Fibroblast of the aortic adventitia (primary cell): ENCODE measurements at regions not wholly inside any gene's neighbourhood (a gene's known extent, or its start where the extent isn't known, plus 50 kb on each side); places are given as distances from the start of the nearest gene placed in this dataset.

Source experiments
- DNase-seq: peaks from one replicate; pipeline ENCODE4 v3.0.0-alpha.2; 2010; ENCODE audit warnings: low read depth
- H3K4me3 ChIP-seq: 2 replicates; pipeline ENCODE4 v1.5.1; 2011; ENCODE audit warnings: low read depth, mild to moderate bottlenecking, control low read depth, low read length, moderate library complexity
- TF ChIP-seq, protein P1 (sequence below): IDR thresholded peaks from 2 replicates; pipeline ENCODE4 v1.5.1; 2011; ENCODE audit warnings: mild to moderate bottlenecking, low read length, control low read depth, inconsistent platforms; ENCODE audit not compliant: insufficient read depth

DNA sequence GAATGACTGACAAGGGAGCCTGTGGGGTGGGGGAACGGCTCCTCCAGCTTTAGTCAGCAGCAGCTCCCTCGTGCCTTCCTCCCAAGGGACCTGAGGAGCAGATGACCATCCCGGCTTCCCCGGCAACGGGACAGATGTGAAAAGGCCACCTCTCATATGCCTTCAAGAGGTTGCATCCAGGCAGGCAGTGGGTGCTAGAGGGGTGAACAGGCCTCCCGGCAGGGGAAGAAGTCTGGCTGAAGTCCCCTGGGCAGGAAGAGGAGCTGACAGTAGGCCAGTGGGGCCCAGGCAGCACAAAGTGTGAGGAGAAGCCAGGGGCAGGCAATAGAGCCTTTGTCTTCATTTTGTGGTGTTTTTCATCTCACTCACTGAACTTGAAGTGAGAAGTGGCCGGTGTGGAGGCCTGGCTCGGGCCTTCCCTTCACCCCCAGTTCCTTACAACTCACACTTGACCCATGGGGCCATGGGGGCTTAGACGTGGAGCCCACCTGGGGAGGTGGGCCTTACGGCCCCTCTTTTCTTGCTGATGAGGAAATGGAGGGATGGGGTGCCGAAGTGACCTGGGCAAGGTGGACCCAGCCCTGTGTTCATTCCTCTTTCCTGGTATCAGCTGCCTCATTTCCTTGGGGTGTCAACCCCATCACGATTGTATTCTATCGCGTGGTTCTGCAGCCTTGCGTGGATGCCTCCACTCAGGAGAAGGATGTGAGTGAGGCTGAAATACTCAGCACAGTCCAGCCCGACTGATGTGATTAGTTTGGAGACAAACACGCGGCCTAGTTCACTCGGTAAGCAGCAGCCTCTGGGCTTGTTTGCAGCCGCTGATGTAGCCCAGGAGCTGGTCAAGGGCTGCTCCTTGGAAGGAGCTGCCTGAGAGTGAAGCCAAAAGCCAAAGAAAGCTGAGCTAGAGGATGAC, 115.5 kb upstream of the ALDH1A3 start:
- TF ChIP-seq, protein P1, sequence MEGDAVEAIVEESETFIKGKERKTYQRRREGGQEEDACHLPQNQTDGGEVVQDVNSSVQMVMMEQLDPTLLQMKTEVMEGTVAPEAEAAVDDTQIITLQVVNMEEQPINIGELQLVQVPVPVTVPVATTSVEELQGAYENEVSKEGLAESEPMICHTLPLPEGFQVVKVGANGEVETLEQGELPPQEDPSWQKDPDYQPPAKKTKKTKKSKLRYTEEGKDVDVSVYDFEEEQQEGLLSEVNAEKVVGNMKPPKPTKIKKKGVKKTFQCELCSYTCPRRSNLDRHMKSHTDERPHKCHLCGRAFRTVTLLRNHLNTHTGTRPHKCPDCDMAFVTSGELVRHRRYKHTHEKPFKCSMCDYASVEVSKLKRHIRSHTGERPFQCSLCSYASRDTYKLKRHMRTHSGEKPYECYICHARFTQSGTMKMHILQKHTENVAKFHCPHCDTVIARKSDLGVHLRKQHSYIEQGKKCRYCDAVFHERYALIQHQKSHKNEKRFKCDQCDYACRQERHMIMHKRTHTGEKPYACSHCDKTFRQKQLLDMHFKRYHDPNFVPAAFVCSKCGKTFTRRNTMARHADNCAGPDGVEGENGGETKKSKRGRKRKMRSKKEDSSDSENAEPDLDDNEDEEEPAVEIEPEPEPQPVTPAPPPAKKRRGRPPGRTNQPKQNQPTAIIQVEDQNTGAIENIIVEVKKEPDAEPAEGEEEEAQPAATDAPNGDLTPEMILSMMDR = no peak
- no peak overlapping the region for H3K4me3 ChIP-seq
- DNase-seq = no peak

DNA sequence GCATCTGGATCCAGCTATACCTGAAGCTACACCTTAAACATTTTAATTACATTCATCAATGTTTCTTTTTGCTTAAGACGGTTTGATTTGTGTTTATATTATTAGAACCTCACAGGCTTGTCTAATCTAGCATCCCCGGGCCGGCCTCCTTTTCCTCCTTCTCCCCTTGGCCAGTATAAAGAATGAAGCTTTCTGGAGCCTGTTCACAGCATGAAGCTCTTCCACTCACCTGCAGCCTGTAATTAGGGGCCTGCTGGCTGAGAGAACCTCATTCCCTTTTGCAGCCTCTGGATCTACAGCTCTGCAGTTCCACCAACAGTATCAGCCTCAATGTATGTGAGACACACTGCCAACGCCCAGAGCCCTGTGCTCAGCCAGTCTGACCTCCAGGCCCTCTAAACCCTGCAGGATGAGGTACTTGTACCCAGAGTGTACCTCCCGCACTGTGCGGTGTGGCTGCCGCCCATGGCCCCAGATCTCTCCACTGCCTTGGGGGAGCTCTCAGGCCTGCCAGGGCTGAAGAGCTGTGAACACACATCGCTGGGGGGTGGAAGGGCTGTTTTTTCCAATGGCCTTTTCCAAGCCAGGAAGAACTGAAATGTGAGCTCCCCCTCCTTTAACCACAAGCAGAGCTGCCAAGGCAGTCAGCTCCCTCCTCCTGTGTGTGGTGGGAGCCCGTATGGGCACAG, 114.7 kb upstream of the ALDH1A3 start:
- TF ChIP-seq, protein P1 = no peak
- DNase-seq = peak; percentile 78
- H3K4me3 ChIP-seq = no peak overlapping the region

DNA sequence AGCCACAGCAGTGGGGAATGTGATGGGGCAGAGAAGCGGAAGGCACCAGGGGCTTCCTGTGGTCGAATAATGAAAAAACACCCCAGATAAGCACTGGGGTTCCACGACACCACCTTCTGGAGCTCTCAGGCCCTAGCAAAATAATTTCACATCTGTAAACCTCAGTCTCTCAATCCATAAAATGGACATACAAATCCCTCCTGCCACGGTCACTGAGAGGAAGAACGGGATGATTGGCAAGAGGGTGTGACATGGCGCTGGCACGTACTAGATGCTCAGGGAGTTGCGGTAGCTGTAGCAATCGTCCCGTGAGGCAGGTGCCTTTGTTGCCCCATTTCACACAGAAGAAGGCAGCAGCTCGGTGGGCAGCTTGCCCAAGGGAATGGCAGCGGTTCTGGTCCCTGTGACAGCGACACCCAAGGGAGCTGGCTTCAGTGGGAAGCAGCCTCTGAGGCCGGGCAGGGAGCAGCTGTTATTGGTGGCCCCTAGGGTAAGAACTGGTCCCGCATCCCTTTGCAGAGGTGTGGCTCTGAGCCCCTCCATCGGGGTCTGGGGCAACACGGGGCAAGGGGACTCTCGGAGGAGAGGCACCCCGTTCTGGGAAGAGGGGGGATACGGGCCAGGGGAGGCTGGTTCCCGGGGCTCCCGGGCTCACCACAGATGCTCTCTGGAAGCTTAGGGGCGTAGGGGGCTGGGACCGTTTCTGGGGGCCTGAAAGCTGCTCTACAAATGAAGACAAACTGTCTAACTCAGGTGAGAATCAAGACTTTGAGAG, 114.0 kb upstream of the ALDH1A3 start:
- TF ChIP-seq, protein P1 = no peak

DNA sequence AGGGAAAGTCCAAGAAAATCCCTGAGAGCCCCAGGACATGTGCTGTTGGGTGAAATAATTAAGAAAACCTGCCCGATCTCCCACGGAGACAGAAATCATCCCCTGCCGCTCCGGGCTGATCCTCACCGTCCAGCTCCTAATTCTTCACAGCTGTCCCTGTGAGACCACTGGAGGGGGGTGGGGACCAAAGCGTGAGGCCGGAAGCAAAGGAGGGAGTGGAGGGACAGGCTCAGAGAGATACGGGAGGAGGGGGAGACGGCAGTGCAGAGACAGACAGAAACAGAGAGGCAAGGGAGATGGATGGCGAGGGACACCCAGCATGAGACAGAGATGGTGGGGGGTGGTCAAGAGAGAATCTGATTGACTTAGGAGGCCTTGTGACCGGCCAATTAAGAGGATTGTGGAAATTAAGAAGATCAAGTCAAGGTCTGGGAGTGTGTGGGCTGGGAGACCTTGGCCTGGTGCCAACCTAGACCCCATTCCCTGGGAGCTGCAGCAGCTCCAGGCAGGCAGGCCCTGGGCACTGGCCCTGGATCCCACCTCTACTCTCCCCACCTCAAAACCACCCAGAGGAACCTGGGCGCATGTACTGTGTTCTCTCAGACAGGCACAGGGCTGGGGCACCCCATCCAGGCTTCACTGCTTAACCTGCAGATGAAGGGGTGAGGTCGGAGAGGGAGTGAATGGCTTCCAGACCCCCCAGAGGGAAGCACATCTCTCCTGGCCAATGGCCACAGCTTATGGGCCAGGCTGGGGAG, 113.2 kb upstream of the ALDH1A3 start:
- TF ChIP-seq, protein P1 = no peak
- no peak overlapping the region for H3K4me3 ChIP-seq
- DNase-seq = no peak

More for the DNA sequence above, 114.0 kb upstream of the ALDH1A3 start:
- H3K4me3 ChIP-seq = no peak overlapping the region
- DNase-seq = no peak

DNA sequence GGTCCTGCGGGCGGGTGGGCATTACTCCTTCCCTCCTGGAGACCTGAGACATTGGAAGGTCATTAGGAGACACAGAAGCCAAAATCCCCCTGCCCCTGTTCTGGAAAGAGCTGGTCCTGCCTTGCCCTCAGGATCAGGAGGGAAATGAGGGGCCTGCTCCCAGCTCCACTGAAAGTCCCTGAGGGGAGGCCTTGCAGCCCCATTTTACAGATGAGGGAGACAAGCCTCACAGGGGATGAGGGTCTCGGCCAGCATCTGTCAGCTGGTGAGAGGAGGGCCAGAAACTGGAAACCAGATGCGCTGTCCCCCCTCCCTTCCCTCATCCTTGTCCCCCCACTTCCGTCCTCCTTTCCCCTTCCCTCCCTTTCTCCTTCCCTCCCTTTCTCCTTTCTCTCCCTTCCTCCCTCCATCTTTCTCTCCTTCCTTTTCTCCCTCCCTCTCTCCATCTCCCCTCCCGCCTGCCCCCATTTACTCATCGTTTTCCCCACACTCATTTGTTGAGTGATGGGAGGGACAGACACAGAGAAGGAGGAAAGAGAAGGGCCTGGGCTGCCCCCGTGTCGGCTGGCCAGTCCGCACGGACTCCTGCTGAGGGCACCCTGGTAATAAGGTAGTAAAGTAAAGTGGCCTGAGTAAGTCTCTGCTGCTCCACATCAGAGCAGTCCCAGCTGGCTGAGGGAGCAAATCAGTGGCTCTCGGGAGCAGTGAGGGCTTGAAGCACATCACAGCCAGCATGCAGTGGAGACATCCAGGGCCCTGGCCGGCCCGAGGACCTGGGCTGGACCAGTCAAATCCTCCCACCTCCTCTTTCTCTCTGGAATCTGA, 112.4 kb upstream of the ALDH1A3 start:
- TF ChIP-seq, protein P1 = no peak
- H3K4me3 ChIP-seq = no peak overlapping the region
- no peak for DNase-seq
